ENCODE measurements at regions not wholly inside any gene's neighbourhood (a gene's known extent, or its start where the extent isn't known, plus 50 kb on each side); places are given as distances from the start of the nearest gene placed in this dataset.

DNA sequence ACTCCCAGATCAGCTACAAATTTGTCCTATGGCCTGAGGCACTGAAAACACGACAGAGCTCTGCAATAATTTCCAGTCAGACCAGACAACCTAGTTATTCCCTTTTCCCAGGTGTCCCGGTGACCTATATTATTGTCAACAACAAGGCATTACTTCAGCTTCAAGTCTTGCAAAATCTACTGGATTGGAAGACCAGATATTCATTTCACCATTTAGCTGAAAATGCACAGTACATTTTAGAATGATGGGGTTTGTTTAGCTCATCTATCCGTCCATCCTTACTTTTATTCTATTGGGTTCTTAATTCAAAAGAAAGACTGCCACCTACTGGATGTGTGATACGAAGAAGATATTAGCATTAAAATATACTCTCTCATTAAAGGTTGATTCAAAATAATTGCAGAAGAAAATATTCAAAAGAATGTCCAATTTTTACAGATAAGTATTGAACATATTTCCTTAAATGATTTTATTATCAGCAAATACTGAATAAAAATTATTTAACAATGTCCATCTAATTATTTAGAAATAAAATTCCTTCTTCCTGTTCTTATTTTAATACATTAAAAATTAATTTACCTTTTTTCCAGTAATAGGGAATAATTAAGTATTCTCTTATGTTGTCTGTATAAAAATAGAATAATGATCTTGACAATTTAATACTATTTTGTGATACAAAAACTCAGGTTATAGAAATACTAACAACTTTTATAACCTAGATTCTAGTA is 244.9 kb upstream of the LRIG3 start:
- ChIA-PET CTCF (interaction anchor here (0.6 to 3.1 kb wide), 23 partner anchors 12 to 1801 kb away, joined by 3 to 24 read pairs (median 4); no protein-coding TSS in a partner anchor), POLR2A (no interaction called here)
- H3K27ac ChIP-seq (ENCODE audit: extremely low read depth, low read depth, low read length): no peak overlapping the region

DNA sequence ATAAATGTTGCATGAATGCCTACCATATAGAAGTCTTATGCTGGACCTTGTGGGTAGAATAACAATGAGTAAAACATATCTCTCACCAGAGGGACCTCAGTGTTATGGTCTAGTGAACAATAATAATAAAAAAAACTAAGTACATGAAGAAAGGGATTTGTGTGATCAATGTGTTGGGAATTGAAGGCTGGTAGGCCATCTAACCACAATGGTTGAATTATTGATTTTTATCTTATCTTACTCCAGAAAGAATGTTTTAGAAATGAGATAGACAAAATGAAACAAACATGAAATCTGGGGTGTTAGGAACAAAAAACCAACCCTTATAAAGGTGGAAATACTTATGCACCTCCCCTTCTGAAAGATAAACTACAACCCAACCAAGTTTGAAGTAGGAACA is 243.9 kb upstream of the LRIG3 start:
- Histone ChIP-seq H3K36me3 (ENCODE audit: control insufficient read depth in 2 of 2, insufficient read depth in 1 of 2, low read length in 2 of 2) (no peaks in the 10 kb centered on the region), H3K4me1 (ENCODE audit: control insufficient read depth, insufficient read depth, low read length) (no peaks in the 10 kb centered on the region), H3K4me3 (ENCODE audit: low read depth, low read length) (no peak overlapping the region), H3K9me3 (ENCODE audit: control insufficient read depth, insufficient read depth, low read depth, low read length) (no peaks in the 10 kb centered on the region), H3K27ac (ENCODE audit: extremely low read depth, low read depth, low read length) (no peak overlapping the region)
- POLR2A ChIA-PET: no interaction called here
- CTCF ChIA-PET: interaction anchor here (0.6 to 3.1 kb wide), 16 partner anchors 11 to 1208 kb away, joined by 3 to 24 read pairs (median 4); no protein-coding TSS in a partner anchor
- TF ChIP-seq BCL11A (tag by site-specific recombination; IDR thresholded peaks at IDR 0.05; ENCODE audit: low read depth): no peak
- TF ChIP-seq, protein P1, sequence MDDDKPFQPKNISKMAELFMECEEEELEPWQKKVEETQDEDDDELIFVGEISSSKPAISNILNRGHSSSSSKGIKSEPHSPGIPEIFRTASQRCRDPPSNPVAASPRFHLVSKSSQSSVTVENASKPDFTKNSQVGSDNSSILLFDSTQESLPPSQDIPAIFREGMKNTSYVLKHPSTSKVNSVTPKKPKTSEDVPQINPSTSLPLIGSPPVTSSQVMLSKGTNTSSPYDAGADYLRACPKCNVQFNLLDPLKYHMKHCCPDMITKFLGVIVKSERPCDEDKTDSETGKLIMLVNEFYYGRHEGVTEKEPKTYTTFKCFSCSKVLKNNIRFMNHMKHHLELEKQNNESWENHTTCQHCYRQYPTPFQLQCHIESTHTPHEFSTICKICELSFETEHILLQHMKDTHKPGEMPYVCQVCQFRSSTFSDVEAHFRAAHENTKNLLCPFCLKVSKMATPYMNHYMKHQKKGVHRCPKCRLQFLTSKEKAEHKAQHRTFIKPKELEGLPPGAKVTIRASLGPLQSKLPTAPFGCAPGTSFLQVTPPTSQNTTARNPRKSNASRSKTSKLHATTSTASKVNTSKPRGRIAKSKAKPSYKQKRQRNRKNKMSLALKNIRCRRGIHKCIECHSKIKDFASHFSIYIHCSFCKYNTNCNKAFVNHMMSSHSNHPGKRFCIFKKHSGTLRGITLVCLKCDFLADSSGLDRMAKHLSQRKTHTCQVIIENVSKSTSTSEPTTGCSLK (tag by site-specific recombination; IDR thresholded peaks at IDR 0.05): no peak
- TF ChIP-seq, protein P2, sequence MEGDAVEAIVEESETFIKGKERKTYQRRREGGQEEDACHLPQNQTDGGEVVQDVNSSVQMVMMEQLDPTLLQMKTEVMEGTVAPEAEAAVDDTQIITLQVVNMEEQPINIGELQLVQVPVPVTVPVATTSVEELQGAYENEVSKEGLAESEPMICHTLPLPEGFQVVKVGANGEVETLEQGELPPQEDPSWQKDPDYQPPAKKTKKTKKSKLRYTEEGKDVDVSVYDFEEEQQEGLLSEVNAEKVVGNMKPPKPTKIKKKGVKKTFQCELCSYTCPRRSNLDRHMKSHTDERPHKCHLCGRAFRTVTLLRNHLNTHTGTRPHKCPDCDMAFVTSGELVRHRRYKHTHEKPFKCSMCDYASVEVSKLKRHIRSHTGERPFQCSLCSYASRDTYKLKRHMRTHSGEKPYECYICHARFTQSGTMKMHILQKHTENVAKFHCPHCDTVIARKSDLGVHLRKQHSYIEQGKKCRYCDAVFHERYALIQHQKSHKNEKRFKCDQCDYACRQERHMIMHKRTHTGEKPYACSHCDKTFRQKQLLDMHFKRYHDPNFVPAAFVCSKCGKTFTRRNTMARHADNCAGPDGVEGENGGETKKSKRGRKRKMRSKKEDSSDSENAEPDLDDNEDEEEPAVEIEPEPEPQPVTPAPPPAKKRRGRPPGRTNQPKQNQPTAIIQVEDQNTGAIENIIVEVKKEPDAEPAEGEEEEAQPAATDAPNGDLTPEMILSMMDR (tag by site-specific recombination; IDR thresholded peaks at IDR 0.05): no peak
- TF ChIP-seq ZNF404 (tag by site-specific recombination; IDR thresholded peaks at IDR 0.05): no peak
- no peak for TF ChIP-seq GLIS2 (tag by site-specific recombination; IDR thresholded peaks at IDR 0.05)
- TF ChIP-seq SALL2 (tag by site-specific recombination; IDR thresholded peaks at IDR 0.05; ENCODE audit: borderline replicate concordance): no peak
- no peak for TF ChIP-seq ZNF132 (tag by site-specific recombination; IDR thresholded peaks at IDR 0.05; ENCODE audit: borderline replicate concordance)
- TF ChIP-seq ZNF510 (tag by site-specific recombination; IDR thresholded peaks at IDR 0.05; ENCODE audit: insufficient replicate concordance): no peak
- TF ChIP-seq ZBTB20 (tag by site-specific recombination; IDR thresholded peaks at IDR 0.05): no peak
- no peak for TF ChIP-seq ZNF423 (tag by site-specific recombination; IDR thresholded peaks at IDR 0.05)
- no peak for TF ChIP-seq ZNF830 (tag by site-specific recombination; IDR thresholded peaks at IDR 0.05; ENCODE audit: low read depth)
- no peak for TF ChIP-seq EGR2 (tag by site-specific recombination; IDR thresholded peaks at IDR 0.05; ENCODE audit: low read depth)
- TF ChIP-seq ZFP69B (tag by site-specific recombination; IDR thresholded peaks at IDR 0.05): no peak
- no peak for TF ChIP-seq ZNF433 (tag by site-specific recombination; IDR thresholded peaks at IDR 0.05; ENCODE audit: low read depth)
- TF ChIP-seq ZNF624 (tag by site-specific recombination; IDR thresholded peaks at IDR 0.05): no peak
- TF ChIP-seq SCRT1 (tag by site-specific recombination; IDR thresholded peaks at IDR 0.05; ENCODE audit: borderline replicate concordance): no peak
- TF ChIP-seq GFI1B (tag by site-specific recombination; IDR thresholded peaks at IDR 0.05): no peak
- no peak for TF ChIP-seq TCF7L2 (IDR thresholded peaks at IDR 0.05; ENCODE audit: borderline replicate concordance, low read depth, low read length)

More for the DNA sequence above, 244.9 kb upstream of the LRIG3 start:
- TF ChIP-seq KLF8 (tag by site-specific recombination; IDR thresholded peaks at IDR 0.05): no peak
- peak; percentile 55 for TF ChIP-seq ZNF654 (tag by site-specific recombination; IDR thresholded peaks at IDR 0.05; ENCODE audit: low read depth)
- TF ChIP-seq BCL11B (tag by site-specific recombination; IDR thresholded peaks at IDR 0.05; ENCODE audit: low read depth): no peak
- Histone ChIP-seq H3K4me3 (ENCODE audit: low read depth, low read length) (no peak overlapping the region), H3K4me1 (ENCODE audit: control insufficient read depth, insufficient read depth, low read length) (no peaks in the 10 kb centered on the region), H3K36me3 (ENCODE audit: control insufficient read depth in 2 of 2, insufficient read depth in 1 of 2, low read length in 2 of 2) (no peaks in the 10 kb centered on the region), H3K9me3 (ENCODE audit: control insufficient read depth, insufficient read depth, low read depth, low read length) (no peaks in the 10 kb centered on the region)
